ENCODE measurements at regions not wholly inside any gene's neighbourhood (a gene's known extent, or its start where the extent isn't known, plus 50 kb on each side); places are given as distances from the start of the nearest gene placed in this dataset.

- WGBS: 57% methylated on average over 4 of the region's 4 CpGs
- Histone ChIP-seq H3K4me1 (ENCODE audit: control insufficient read depth in 4 of 4, insufficient read depth in 4 of 4, low read length in 3 of 4) (no peaks in the 10 kb centered on the region), H3K4me3 (ENCODE audit: low read depth in 1 of 3, low read length in 3 of 3) (no peak overlapping the region), H3K27ac (ENCODE audit: low read depth in 1 of 2, low read length in 2 of 2) (no peak overlapping the region), H3K27me3 (ENCODE audit: control insufficient read depth in 4 of 4, insufficient read depth in 4 of 4, low read length in 3 of 4) (peaks cover 0 to 4% (median 2%) of the 10 kb centered on the region in 4 donors), H3K36me3 (ENCODE audit: control insufficient read depth in 4 of 4, insufficient read depth in 3 of 4, low read depth in 1 of 4, low read length in 3 of 4) (no peaks in the 10 kb centered on the region), H3K9ac (ENCODE audit: low read depth in 1 of 2, low read length in 2 of 2) (no peak overlapping the region), H3K9me3 (ENCODE audit: control insufficient read depth in 4 of 4, low read length in 3 of 4) (no peaks in the 10 kb centered on the region)
- DNase-seq (ENCODE audit: low spot score): no peak
- no peak for TF ChIP-seq RXRA (IDR thresholded peaks at IDR 0.05)
- TF ChIP-seq MAX (IDR thresholded peaks at IDR 0.05): no peak
- TF ChIP-seq NR2F2 (IDR thresholded peaks at IDR 0.05): no peak
- no peak for TF ChIP-seq CTCF (IDR thresholded peaks at IDR 0.05; ENCODE audit: low read depth, low read length, missing input control)
- no peak for TF ChIP-seq TAF1 (conservative IDR thresholded peaks at IDR 0.05)
- TF ChIP-seq FOXA1 (IDR thresholded peaks at IDR 0.05): no peak
- TF ChIP-seq SP1 (IDR thresholded peaks at IDR 0.05): no peak
- TF ChIP-seq HNF4A (conservative IDR thresholded peaks at IDR 0.05): no peak
- no peak for TF ChIP-seq EGR1 (IDR thresholded peaks at IDR 0.05; ENCODE audit: low read depth in 2 of 2)
- TF ChIP-seq ATF3 (IDR thresholded peaks at IDR 0.05): no peak
These were observed 83.0 kb upstream of the FAM180A start for GRCh38 chr7:135831455-135832195.

GRCh38 chr7:135828604-135829003 is 80.0 kb upstream of the FAM180A start:
- Histone ChIP-seq H3K4me1 (ENCODE audit: control insufficient read depth in 4 of 4, insufficient read depth in 4 of 4, low read length in 3 of 4) (no peaks in the 10 kb centered on the region), H3K9ac (ENCODE audit: low read depth in 1 of 2, low read length in 2 of 2) (no peak overlapping the region), H3K9me3 (ENCODE audit: control insufficient read depth in 4 of 4, low read length in 3 of 4) (no peaks in the 10 kb centered on the region), H3K4me3 (ENCODE audit: low read depth in 1 of 3, low read length in 3 of 3) (no peak overlapping the region), H3K27me3 (ENCODE audit: control insufficient read depth in 4 of 4, insufficient read depth in 4 of 4, low read length in 3 of 4) (peaks cover 0 to 4% (median 2%) of the 10 kb centered on the region in 4 donors), H3K36me3 (ENCODE audit: control insufficient read depth in 4 of 4, insufficient read depth in 3 of 4, low read depth in 1 of 4, low read length in 3 of 4) (no peaks in the 10 kb centered on the region), H3K27ac (ENCODE audit: low read depth in 1 of 2, low read length in 2 of 2) (no peak overlapping the region)
- DNase-seq (ENCODE audit: low spot score): no peak
- WGBS: 88% methylated on average over 9 of the region's 9 CpGs
- TF ChIP-seq SP1 (IDR thresholded peaks at IDR 0.05) (no peak), CTCF (IDR thresholded peaks at IDR 0.05; ENCODE audit: low read depth, low read length, missing input control) (no peak), FOXA2 (IDR thresholded peaks at IDR 0.05) (no peak), FOXA1 (IDR thresholded peaks at IDR 0.05) (no peak), EGR1 (IDR thresholded peaks at IDR 0.05; ENCODE audit: low read depth in 2 of 2) (no peak), REST (IDR thresholded peaks at IDR 0.05) (no peak), RAD21 (IDR thresholded peaks at IDR 0.05) (no peak), NR2F2 (IDR thresholded peaks at IDR 0.05) (no peak), YY1 (IDR thresholded peaks at IDR 0.05) (no peak), JUND (IDR thresholded peaks at IDR 0.05) (no peak), HNF4G (IDR thresholded peaks at IDR 0.05) (no peak), TAF1 (conservative IDR thresholded peaks at IDR 0.05) (no peak), GABPA (IDR thresholded peaks at IDR 0.05 in 1 of 2, conservative IDR thresholded peaks at IDR 0.05 in 1 of 2) (no peak), ATF3 (IDR thresholded peaks at IDR 0.05) (no peak), ZBTB33 (IDR thresholded peaks at IDR 0.05) (no peak)
